ENCODE measurements at regions not wholly inside any gene's neighbourhood (a gene's known extent, or its start where the extent isn't known, plus 50 kb on each side); places are given as distances from the start of the nearest gene placed in this dataset.

DNA sequence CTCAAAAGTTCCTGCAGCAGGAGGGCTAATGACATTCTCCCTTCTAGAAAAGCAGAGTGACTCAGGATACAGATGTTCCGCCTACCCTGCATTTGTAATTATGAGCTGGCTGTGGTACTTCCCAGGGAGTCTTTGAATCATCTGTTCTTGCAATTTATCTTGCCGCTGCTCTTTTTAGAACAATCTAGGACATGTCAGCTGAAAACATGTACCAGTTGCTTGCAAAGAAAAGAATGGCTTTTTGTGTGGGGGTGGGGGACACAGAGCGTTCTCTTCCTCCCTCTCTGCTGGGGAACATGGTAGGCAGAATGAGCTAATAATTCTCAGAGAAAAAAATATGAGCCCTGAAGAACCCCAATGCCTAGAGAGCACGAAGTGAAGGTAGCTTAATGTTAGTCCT, 51.7 kb upstream of the TUT7 start:
- intact Hi-C loops (cut with DNase I, micrococcal nuclease) = no loop called here
- TF ChIP-seq CTCF (IDR thresholded peaks at IDR 0.05) = no peak
- ATAC-seq (peak; percentile 38), DNase-seq (no peak)
- Histone ChIP-seq H3K4me1 (ENCODE audit: low read depth) (no peaks in the 10 kb centered on the region), H3K36me3 (ENCODE audit: low read depth) (no peaks in the 10 kb centered on the region), H3K4me3 (no peak overlapping the region), H3K9me3 (no peaks in the 10 kb centered on the region)

DNA sequence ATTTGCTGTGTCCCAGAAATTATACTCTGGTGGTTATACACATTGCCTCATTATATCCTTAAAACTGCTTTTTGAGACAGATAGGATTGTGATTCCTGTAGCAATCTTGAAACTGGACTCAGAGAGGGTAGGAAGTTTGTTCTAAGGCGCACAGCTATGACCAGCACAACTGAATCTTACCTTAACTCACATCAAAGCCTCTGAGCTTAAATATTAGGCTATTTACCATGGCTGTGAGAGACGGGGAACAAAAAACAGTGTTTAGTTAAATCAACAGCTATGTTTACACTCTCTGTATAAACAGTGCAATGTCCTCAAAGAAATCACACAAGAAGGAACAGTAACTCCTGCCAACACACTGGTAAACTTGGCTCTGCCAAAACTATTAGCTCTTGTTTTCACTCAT, 50.9 kb upstream of the TUT7 start:
- intact Hi-C loops (cut with DNase I, micrococcal nuclease) = no loop called here
- DNase-seq (no peak), ATAC-seq (no peak)
- TF ChIP-seq CTCF (IDR thresholded peaks at IDR 0.05) = no peak
- H3K36me3 ChIP-seq (ENCODE audit: low read depth) = no peaks in the 10 kb centered on the region
- no peaks in the 10 kb centered on the region for H3K4me1 ChIP-seq (ENCODE audit: low read depth)
- H3K9me3 ChIP-seq = no peaks in the 10 kb centered on the region
- no peak overlapping the region for H3K4me3 ChIP-seq
